ENCODE measurements at regions not wholly inside any gene's neighbourhood (a gene's known extent, or its start where the extent isn't known, plus 50 kb on each side); places are given as distances from the start of the nearest gene placed in this dataset.

GRCh38 chr17:13204607-13205237 lies 186.9 kb upstream of the ELAC2 start:
- no peak overlapping the region for H3K4me3 ChIP-seq (ENCODE audit: low read depth, low read length)
- no peak for DNase-seq (ENCODE audit: low read depth)
- no peak for TF ChIP-seq CTCF (IDR thresholded peaks at IDR 0.05; ENCODE audit: insufficient read depth, low read length, poor library complexity, severe bottlenecking)
- H3K27me3 ChIP-seq (ENCODE audit: control insufficient read depth, insufficient read depth, low read length), result no peaks in the 10 kb centered on the region
- H3K36me3 ChIP-seq (ENCODE audit: control insufficient read depth, insufficient read depth, low read length), result no peaks in the 10 kb centered on the region

- TF ChIP-seq CTCF (IDR thresholded peaks at IDR 0.05; ENCODE audit: insufficient read depth, low read length, poor library complexity, severe bottlenecking), result no peak
- Histone ChIP-seq H3K36me3 (ENCODE audit: control insufficient read depth, insufficient read depth, low read length) (no peaks in the 10 kb centered on the region), H3K4me3 (ENCODE audit: low read depth, low read length) (no peak overlapping the region), H3K27me3 (ENCODE audit: control insufficient read depth, insufficient read depth, low read length) (no peaks in the 10 kb centered on the region)
- no peak for DNase-seq (ENCODE audit: low read depth)
These were observed 185.0 kb upstream of the ELAC2 start for GRCh38 chr17:13202835-13203234.

GRCh38 chr17:13200671-13201070 lies 182.8 kb upstream of the ELAC2 start:
- no peaks in the 10 kb centered on the region for H3K36me3 ChIP-seq (ENCODE audit: control insufficient read depth, insufficient read depth, low read length)
- DNase-seq (ENCODE audit: low read depth), result no peak

GRCh38 chr17:13199425-13199824 lies 181.6 kb upstream of the ELAC2 start:
- no peak for TF ChIP-seq CTCF (IDR thresholded peaks at IDR 0.05; ENCODE audit: insufficient read depth, low read length, poor library complexity, severe bottlenecking)
- no peak for DNase-seq (ENCODE audit: low read depth)
- Histone ChIP-seq H3K27me3 (ENCODE audit: control insufficient read depth, insufficient read depth, low read length) (no peaks in the 10 kb centered on the region), H3K4me3 (ENCODE audit: low read depth, low read length) (no peak overlapping the region), H3K36me3 (ENCODE audit: control insufficient read depth, insufficient read depth, low read length) (no peaks in the 10 kb centered on the region)

More at GRCh38 chr17:13200671-13201070, 182.8 kb upstream of the ELAC2 start:
- Histone ChIP-seq H3K27me3 (ENCODE audit: control insufficient read depth, insufficient read depth, low read length) (no peaks in the 10 kb centered on the region), H3K4me3 (ENCODE audit: low read depth, low read length) (no peak overlapping the region)
- no peak for TF ChIP-seq CTCF (IDR thresholded peaks at IDR 0.05; ENCODE audit: insufficient read depth, low read length, poor library complexity, severe bottlenecking)

GRCh38 chr17:13197586-13197985 lies 179.8 kb upstream of the ELAC2 start:
- no peak for DNase-seq (ENCODE audit: low read depth)
- Histone ChIP-seq H3K36me3 (ENCODE audit: control insufficient read depth, insufficient read depth, low read length) (no peaks in the 10 kb centered on the region), H3K4me3 (ENCODE audit: low read depth, low read length) (no peak overlapping the region), H3K27me3 (ENCODE audit: control insufficient read depth, insufficient read depth, low read length) (no peaks in the 10 kb centered on the region)
- TF ChIP-seq CTCF (IDR thresholded peaks at IDR 0.05; ENCODE audit: insufficient read depth, low read length, poor library complexity, severe bottlenecking), result no peak

GRCh38 chr17:13194887-13195286 lies 177.1 kb upstream of the ELAC2 start:
- no peak overlapping the region for H3K4me3 ChIP-seq (ENCODE audit: low read depth, low read length)
- H3K27me3 ChIP-seq (ENCODE audit: control insufficient read depth, insufficient read depth, low read length), result no peaks in the 10 kb centered on the region
- H3K36me3 ChIP-seq (ENCODE audit: control insufficient read depth, insufficient read depth, low read length), result no peaks in the 10 kb centered on the region
- no peak for TF ChIP-seq CTCF (IDR thresholded peaks at IDR 0.05; ENCODE audit: insufficient read depth, low read length, poor library complexity, severe bottlenecking)
- DNase-seq (ENCODE audit: low read depth), result no peak

All from kidney epithelial cell (primary cell).